Loucy (cell line): ENCODE measurements at regions not wholly inside any gene's neighbourhood (a gene's known extent, or its start where the extent isn't known, plus 50 kb on each side); places are given as distances from the start of the nearest gene placed in this dataset.

Experiments
- H2AFZ ChIP-seq: fragments of 200-600 bp; sonication (generic); 2 replicates; pipeline ENCODE4 v1.6.0; 2016; ENCODE audit warnings: antibody characterized with exemption, mild to moderate bottlenecking, low read length, moderate library complexity
- H3F3A ChIP-seq: fragments of 200-600 bp; 2 replicates; pipeline ENCODE4 v1.6.0; 2016; ENCODE audit warnings: antibody characterized with exemption, low read depth, mild to moderate bottlenecking
- H3K27me3 ChIP-seq: fragments of 200-600 bp; sonication (generic); 2 replicates; pipeline ENCODE4 v1.6.1; 2014; ENCODE audit warnings: low read length, mild to moderate bottlenecking; ENCODE audit not compliant: insufficient read depth, poor library complexity, severe bottlenecking
- H3K36me3 ChIP-seq: fragments of 200-600 bp; sonication (generic); 2 replicates; pipeline ENCODE4 v1.6.1; 2016; ENCODE audit warnings: low read length; ENCODE audit not compliant: insufficient read depth
- H3K4me1 ChIP-seq: fragments of 200-600 bp; sonication (generic); 2 replicates; pipeline ENCODE4 v1.5.1; 2014; ENCODE audit warnings: low read length, mild to moderate bottlenecking; ENCODE audit not compliant: insufficient read depth, poor library complexity, severe bottlenecking
- H3K4me2 ChIP-seq: fragments of 200-600 bp; sonication (generic); 2 replicates; pipeline ENCODE4 v1.6.0; 2014; ENCODE audit warnings: antibody characterized with exemption, low read length, low read depth, mild to moderate bottlenecking; ENCODE audit not compliant: poor library complexity, severe bottlenecking
- H3K4me3 ChIP-seq: fragments of 200-600 bp; sonication (generic); 2 replicates; pipeline ENCODE4 v1.5.1; 2014; ENCODE audit warnings: low read length, mild to moderate bottlenecking, mixed read lengths; ENCODE audit not compliant: poor library complexity, severe bottlenecking
- H3K79me2 ChIP-seq: fragments of 200-600 bp; sonication (generic); 2 replicates; pipeline ENCODE4 v1.6.1; 2014; ENCODE audit warnings: low read length; ENCODE audit not compliant: insufficient read depth
- H3K9ac ChIP-seq: fragments of 200-600 bp; sonication (generic); 2 replicates; pipeline ENCODE4 v1.6.0; 2014; ENCODE audit warnings: mild to moderate bottlenecking, low read depth, low read length, moderate library complexity; ENCODE audit not compliant: poor library complexity, severe bottlenecking
- H3K9me2 ChIP-seq: fragments of 200-600 bp; sonication (generic); replicated peaks from 2 replicates; pipeline ENCODE4 v1.6.1; 2016; ENCODE audit warnings: low read depth, low read length, mixed read lengths
- H3K9me3 ChIP-seq: fragments of 200-600 bp; sonication (generic); 2 replicates; pipeline ENCODE4 v1.6.1; 2014; ENCODE audit warnings: mild to moderate bottlenecking, antibody characterized with exemption, low read length, low read depth; ENCODE audit not compliant: insufficient read depth
- H4K20me1 ChIP-seq: fragments of 200-600 bp; sonication (generic); 2 replicates; pipeline ENCODE4 v1.6.0; 2014; ENCODE audit warnings: antibody characterized with exemption, low read length, mild to moderate bottlenecking; ENCODE audit not compliant: insufficient read depth, poor library complexity, severe bottlenecking
- CTCF ChIP-seq: fragments of 200-600 bp; sonication (generic); conservative IDR thresholded peaks from 2 replicates; pipeline ENCODE4 v1.5.1; 2014; ENCODE audit warnings: mild to moderate bottlenecking, antibody characterized with exemption, low read length
- EZH2phosphoT487 ChIP-seq: fragments of 200-600 bp; IDR thresholded peaks from 2 replicates; pipeline ENCODE4 v1.6.1; 2018; ENCODE audit warnings: antibody characterized with exemption, mild to moderate bottlenecking, moderate library complexity, borderline replicate concordance

GRCh38 chr22:26785932-26786331, 128.5 kb downstream of the MIAT start:
- Histone ChIP-seq H3K4me3 (no peak overlapping the region), H3K36me3 (no peaks in the 10 kb centered on the region), H3K79me2 (no peaks in the 10 kb centered on the region), H3K9me3 (no peaks in the 10 kb centered on the region), H2AFZ (no peak overlapping the region), H3K9ac (no peak overlapping the region), H3K9me2 (no peaks in the 10 kb centered on the region), H3F3A (no peaks in the 10 kb centered on the region), H4K20me1 (no peaks in the 10 kb centered on the region), H3K4me1 (peaks cover 14% of the 10 kb centered on the region), H3K27me3 (no peaks in the 10 kb centered on the region), H3K4me2 (peak overlapping the region; percentile 39)
- no peak for TF ChIP-seq CTCF
- no peak for TF ChIP-seq EZH2phosphoT487

- no peaks in the 10 kb centered on the region for H3K79me2 ChIP-seq
- H2AFZ ChIP-seq, result no peak overlapping the region
- no peaks in the 10 kb centered on the region for H4K20me1 ChIP-seq
- H3K9ac ChIP-seq, result no peak overlapping the region
- no peaks in the 10 kb centered on the region for H3K9me3 ChIP-seq
- H3K27me3 ChIP-seq, result no peaks in the 10 kb centered on the region
- peak overlapping the region; percentile 39 for H3K4me2 ChIP-seq
- H3K36me3 ChIP-seq, result no peaks in the 10 kb centered on the region
- no peaks in the 10 kb centered on the region for H3F3A ChIP-seq
- H3K4me1 ChIP-seq, result peaks cover 14% of the 10 kb centered on the region
- TF ChIP-seq EZH2phosphoT487 (no peak), CTCF (no peak)
- no peaks in the 10 kb centered on the region for H3K9me2 ChIP-seq
- H3K4me3 ChIP-seq, result no peak overlapping the region
Observed at GRCh38 chr22:26786398-26786797, 129.0 kb downstream of the MIAT start.

GRCh38 chr22:26789951-26790350, 132.6 kb downstream of the MIAT start:
- Histone ChIP-seq H3K9me3 (no peaks in the 10 kb centered on the region), H3F3A (no peaks in the 10 kb centered on the region), H4K20me1 (no peaks in the 10 kb centered on the region), H3K9ac (no peak overlapping the region), H3K9me2 (no peaks in the 10 kb centered on the region), H3K4me3 (no peak overlapping the region), H3K27me3 (no peaks in the 10 kb centered on the region), H3K4me1 (peaks cover 14% of the 10 kb centered on the region), H2AFZ (no peak overlapping the region), H3K4me2 (no peak overlapping the region), H3K36me3 (no peaks in the 10 kb centered on the region), H3K79me2 (no peaks in the 10 kb centered on the region)
- TF ChIP-seq EZH2phosphoT487 (no peak), CTCF (no peak)
